Lower lobe of right lung (tissue), 2 donors: ENCODE measurements at regions not wholly inside any gene's neighbourhood (a gene's known extent, or its start where the extent isn't known, plus 50 kb on each side); places are given as distances from the start of the nearest gene placed in this dataset.

Experiments
- ATAC-seq, 2 donors: fragments of 200-7000 bp; cut with Tn5 transposase; one replicate each; pipeline ENCODE4 v1.9.1; 2020 to 2022; ENCODE audit warnings: mild to moderate bottlenecking in 2 of 2, moderate library complexity in 2 of 2
- DNase-seq: peaks from one replicate; pipeline ENCODE4 v3.0.0-alpha.2; 2020
- H3K27ac ChIP-seq: fragments of 200-600 bp; one replicate; pipeline ENCODE4 v1.8.0; 2022
- H3K27me3 ChIP-seq: fragments of 200-600 bp; one replicate; pipeline ENCODE4 v1.8.0; 2022; ENCODE audit warnings: low read depth
- H3K36me3 ChIP-seq: fragments of 200-600 bp; one replicate; pipeline ENCODE4 v1.8.0; 2022; ENCODE audit warnings: mild to moderate bottlenecking
- H3K4me1 ChIP-seq: fragments of 200-600 bp; one replicate; pipeline ENCODE4 v1.8.0; 2022
- H3K4me3 ChIP-seq: fragments of 200-600 bp; one replicate; pipeline ENCODE4 v1.8.0; 2022; ENCODE audit warnings: mild to moderate bottlenecking
- H3K9me3 ChIP-seq: fragments of 200-600 bp; one replicate; pipeline ENCODE4 v1.8.0; 2022
- intact Hi-C: fragments of 100-400 bp; cut with DNase I; formaldehyde crosslinking; loops from one replicate; pipeline ENCODE4 v1.11.0; 2022
- TF ChIP-seq, protein P1 (sequence below): fragments of 200-600 bp; IDR thresholded peaks from one replicate; pipeline ENCODE4 v1.8.0; 2022; ENCODE audit warnings: antibody characterized with exemption, mild to moderate bottlenecking
- donor health status: DM: no; HTN: yes; CAD: no; lungs with severe emphysema.

DNA sequence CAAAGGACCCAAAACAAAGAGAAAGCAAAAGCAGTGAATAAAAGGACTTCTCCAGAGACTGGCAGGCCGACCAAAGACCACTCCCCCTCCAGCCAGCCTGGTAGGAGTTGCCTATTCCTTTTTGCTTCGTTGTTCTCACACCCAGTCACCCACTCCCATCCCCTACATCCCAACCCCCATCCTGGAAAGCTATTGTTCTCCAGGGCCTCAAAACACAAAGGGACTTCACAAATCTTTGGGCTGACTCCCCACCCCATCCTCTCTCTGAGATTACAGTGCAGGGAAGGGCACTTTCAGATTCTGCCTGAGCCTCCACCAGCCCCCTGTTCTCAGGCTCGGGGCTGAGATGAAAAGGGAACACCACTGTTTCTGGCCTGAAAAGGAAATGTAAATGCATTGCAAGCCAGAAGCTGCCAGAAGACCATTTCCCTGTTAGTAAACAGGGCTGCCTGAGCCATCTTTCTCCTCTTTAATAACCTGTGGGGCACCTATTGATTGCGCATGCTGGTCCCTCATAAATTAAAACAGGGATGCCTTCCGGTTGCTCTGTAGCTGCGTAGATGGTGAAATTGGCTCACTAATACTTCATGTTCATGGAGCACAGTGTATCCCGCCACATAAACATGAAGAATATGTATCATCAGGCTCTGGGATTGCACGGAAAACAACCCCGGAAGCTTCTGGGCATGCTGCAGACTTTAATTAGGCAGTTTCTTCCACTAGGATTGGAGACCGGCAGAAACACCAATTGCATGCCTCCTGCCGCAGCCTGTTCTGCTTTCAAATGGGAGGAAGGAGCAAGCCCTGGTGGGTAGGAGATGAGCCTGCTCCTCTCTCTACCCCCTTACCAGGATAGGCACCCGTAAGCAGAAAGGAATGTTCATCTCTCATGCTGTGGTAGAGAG lies 130.3 kb upstream of the FUT8 start:
- Histone ChIP-seq H3K27ac (peak overlapping the region; percentile 38), H3K9me3 (no peaks in the 10 kb centered on the region), H3K36me3 (no peaks in the 10 kb centered on the region), H3K4me3 (peak overlapping the region; percentile 24), H3K4me1 (peaks cover 20% of the 10 kb centered on the region), H3K27me3 (no peaks in the 10 kb centered on the region)
- ATAC-seq (peak; percentile 29 to 42), DNase-seq (no peak)
- TF ChIP-seq, protein P1, sequence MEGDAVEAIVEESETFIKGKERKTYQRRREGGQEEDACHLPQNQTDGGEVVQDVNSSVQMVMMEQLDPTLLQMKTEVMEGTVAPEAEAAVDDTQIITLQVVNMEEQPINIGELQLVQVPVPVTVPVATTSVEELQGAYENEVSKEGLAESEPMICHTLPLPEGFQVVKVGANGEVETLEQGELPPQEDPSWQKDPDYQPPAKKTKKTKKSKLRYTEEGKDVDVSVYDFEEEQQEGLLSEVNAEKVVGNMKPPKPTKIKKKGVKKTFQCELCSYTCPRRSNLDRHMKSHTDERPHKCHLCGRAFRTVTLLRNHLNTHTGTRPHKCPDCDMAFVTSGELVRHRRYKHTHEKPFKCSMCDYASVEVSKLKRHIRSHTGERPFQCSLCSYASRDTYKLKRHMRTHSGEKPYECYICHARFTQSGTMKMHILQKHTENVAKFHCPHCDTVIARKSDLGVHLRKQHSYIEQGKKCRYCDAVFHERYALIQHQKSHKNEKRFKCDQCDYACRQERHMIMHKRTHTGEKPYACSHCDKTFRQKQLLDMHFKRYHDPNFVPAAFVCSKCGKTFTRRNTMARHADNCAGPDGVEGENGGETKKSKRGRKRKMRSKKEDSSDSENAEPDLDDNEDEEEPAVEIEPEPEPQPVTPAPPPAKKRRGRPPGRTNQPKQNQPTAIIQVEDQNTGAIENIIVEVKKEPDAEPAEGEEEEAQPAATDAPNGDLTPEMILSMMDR, result no peak
- intact Hi-C loops, result no loop called here

DNA sequence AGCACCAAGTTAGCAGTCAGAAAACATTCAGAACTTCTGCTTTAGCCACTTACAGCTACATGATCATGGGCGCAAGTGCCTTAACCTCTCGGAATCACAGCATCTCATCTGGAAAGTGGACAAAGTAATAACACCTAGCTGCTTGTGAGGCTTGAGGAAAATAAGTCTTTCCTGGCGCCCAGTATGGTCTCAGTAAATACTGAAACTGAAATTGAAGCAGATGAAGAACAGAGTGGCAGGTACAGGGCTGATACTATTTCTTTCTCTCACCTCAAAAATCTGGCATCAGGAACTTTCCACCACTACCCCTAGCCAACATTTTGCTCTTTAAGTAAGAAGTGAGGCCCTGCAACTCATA lies 129.7 kb upstream of the FUT8 start:
- intact Hi-C loops, result no loop called here
- Histone ChIP-seq H3K27me3 (no peaks in the 10 kb centered on the region), H3K9me3 (no peaks in the 10 kb centered on the region), H3K4me3 (no peak overlapping the region), H3K27ac (no peak overlapping the region), H3K36me3 (no peaks in the 10 kb centered on the region), H3K4me1 (peaks cover 26% of the 10 kb centered on the region)
- TF ChIP-seq, protein P1, result no peak
- ATAC-seq (no peak), DNase-seq (no peak)

DNA sequence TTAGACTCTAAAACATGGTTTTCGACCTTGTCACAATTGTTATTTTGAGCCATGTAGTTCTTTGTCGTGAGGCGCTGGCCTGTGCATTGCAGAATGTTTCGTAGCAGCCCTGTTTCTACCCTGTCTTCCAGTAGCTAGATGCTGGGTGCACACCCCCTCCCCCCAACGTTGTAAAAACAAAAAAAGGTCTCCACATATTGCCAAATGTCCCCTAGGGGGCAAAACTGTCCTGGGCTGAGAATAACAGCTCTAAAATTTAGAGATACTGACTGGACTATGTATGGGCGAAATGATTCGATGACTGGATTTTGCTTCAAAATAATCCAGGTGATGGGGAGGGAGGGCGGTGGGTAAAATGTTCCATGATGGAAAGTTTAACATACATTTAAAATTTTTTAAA lies 126.1 kb upstream of the FUT8 start:
- Histone ChIP-seq H3K27me3 (no peaks in the 10 kb centered on the region), H3K36me3 (no peaks in the 10 kb centered on the region), H3K9me3 (no peaks in the 10 kb centered on the region), H3K4me3 (no peak overlapping the region), H3K27ac (no peak overlapping the region), H3K4me1 (peaks cover 31% of the 10 kb centered on the region)
- TF ChIP-seq, protein P1, result no peak
- DNase-seq (no peak), ATAC-seq (no peak)
- intact Hi-C loops, result no loop called here

DNA sequence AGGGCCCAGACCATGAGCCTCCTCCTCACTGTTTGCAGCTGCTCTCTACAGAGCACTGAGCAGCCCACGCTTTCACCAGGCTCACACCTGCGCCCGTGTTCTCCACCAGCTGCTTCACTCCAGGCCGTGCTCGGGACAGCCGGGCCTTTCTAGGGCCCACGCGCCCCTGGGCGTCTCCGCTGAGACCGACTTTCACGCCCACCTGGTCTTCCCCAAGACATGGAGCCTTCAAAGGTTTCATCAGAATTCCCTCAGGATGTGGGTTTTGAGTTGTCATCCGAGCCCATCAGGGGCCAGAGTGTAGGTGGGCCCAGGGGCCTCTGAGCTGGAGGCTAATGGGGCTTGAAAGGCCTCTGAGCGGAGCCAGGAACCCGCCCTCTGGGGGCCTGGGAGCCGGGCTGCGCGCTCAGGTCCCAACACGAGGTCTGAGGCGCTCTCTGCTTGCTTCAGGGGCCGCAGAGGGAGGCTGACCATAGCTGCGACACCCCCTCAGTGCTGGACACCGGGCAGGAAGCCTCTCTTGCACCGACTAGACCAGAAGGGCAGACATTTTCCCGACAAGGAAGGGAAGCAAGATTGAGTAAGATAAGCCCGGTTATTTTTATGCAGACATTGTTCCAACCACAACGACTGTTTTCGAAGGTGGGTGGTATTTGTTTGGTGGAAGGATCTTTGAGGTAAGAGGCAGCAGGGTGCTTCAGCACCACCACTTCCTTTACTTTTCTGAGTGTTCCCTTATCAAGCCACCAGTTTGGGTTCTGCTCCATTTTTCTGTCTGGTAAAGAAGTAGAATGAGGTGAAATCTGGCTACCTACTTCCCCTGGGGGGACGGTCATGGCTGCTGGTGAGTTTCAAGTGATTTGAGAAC lies 125.0 kb upstream of the FUT8 start:
- ATAC-seq (peak; percentile 35 to 50), DNase-seq (no peak)
- TF ChIP-seq, protein P1, result no peak
- Histone ChIP-seq H3K4me3 (no peak overlapping the region), H3K36me3 (no peaks in the 10 kb centered on the region), H3K27me3 (no peaks in the 10 kb centered on the region), H3K9me3 (no peaks in the 10 kb centered on the region), H3K4me1 (peaks cover 26% of the 10 kb centered on the region), H3K27ac (peak overlapping the region; percentile 41)
- intact Hi-C loops, result no loop called here

DNA sequence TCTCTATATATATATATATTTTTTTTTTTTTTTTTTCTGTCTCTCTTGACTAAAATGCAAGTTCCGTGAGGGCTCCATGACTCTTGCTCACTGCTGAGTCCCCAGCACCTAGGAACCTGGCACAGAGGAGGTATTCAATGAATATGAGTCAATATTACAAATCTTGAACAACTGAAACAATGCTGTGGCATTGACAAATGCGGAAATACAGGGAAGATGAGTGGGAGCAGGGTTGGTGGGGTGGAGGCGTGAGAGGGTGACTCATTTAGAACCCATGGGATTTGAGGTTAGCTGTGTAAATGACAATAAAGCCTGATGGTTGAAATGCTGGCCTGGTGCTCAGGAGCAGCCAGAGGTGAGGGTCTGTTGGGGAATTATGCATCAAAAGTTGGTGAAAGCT lies 121.7 kb upstream of the FUT8 start:
- TF ChIP-seq, protein P1, result no peak
- DNase-seq (no peak), ATAC-seq (peak in 1 of 2 donors; percentile 22)
- peaks cover 15% of the 10 kb centered on the region for H3K4me1 ChIP-seq
- intact Hi-C loops, result no loop called here
- H3K27ac ChIP-seq, result no peak overlapping the region
- H3K4me3 ChIP-seq, result no peak overlapping the region
- no peaks in the 10 kb centered on the region for H3K36me3 ChIP-seq
- no peaks in the 10 kb centered on the region for H3K9me3 ChIP-seq
- no peaks in the 10 kb centered on the region for H3K27me3 ChIP-seq
